Natural killer cell treated with Interleukin-12 subunit alpha and Interleukin-12 subunit beta and Interleukin-15 and Interleukin-18, amount 100 ng/mL, for 72 hours (primary cell): ENCODE measurements at regions not wholly inside any gene's neighbourhood (a gene's known extent, or its start where the extent isn't known, plus 50 kb on each side); places are given as distances from the start of the nearest gene placed in this dataset.
"Not testable (repeated sequence)": the region's sequence is repeated elsewhere in the genome, so short reads cannot be mapped to it uniquely, and the experiment has no call there.

ENCODE experiments used
- ATAC-seq, 2 donors: fragments of 150-1000 bp; cut with Tn5 transposase in 1 of 2; sonication (Bioruptor Pico), chemical (Tn5 transposase) in 1 of 2; 2 replicates each; pipeline ENCODE4 v1.10.0; 2021
- DNase-seq: peaks from one replicate; pipeline ENCODE4 v3.0.0; 2022; ENCODE audit warnings: low spot score
- H3K27ac Mint-ChIP-seq, 2 donors: 1 replicate in 1 of 2; 2 replicates in 1 of 2; pipeline ENCODE4 v1.8.0; 2022; ENCODE audit warnings: mixed read lengths in 2 of 2, mild to moderate bottlenecking in 1 of 2, moderate library complexity in 1 of 2
- H3K27me3 Mint-ChIP-seq, 2 donors: 1 replicate in 1 of 2; 2 replicates in 1 of 2; pipeline ENCODE4 v1.8.0; 2022; ENCODE audit warnings: mixed read lengths in 2 of 2
- H3K36me3 Mint-ChIP-seq: one replicate; pipeline ENCODE4 v1.8.0; 2022; ENCODE audit warnings: mixed read lengths
- H3K4me1 Mint-ChIP-seq, 2 donors: 1 replicate in 1 of 2; 2 replicates in 1 of 2; pipeline ENCODE4 v1.8.0; 2022; ENCODE audit warnings: low read depth in 2 of 2, mixed read lengths in 2 of 2, mild to moderate bottlenecking in 1 of 2
- H3K4me3 Mint-ChIP-seq: one replicate; pipeline ENCODE4 v1.8.0; 2022; ENCODE audit warnings: mixed read lengths
- H3K9me3 Mint-ChIP-seq: 2 replicates; pipeline ENCODE4 v1.8.0; 2022; ENCODE audit warnings: mixed read lengths

- Mint-ChIP-seq H3K27ac (no peak overlapping the region), H3K36me3 (peaks cover 5% of the 10 kb centered on the region), H3K4me1 (peaks cover 0 to 6% of the 10 kb centered on the region in 2 donors), H3K9me3 (peaks cover 11% of the 10 kb centered on the region), H3K4me3 (no peak overlapping the region), H3K27me3 (peaks cover 13 to 38% of the 10 kb centered on the region in 2 donors)
- DNase-seq (no peak), ATAC-seq (no peak)
These were observed 125.9 kb upstream of the SHH start for GRCh38 chr7:155938129-155938528.

GRCh38 chr7:155935726-155936125, 123.5 kb upstream of the SHH start:
- Mint-ChIP-seq H3K27ac (no peak overlapping the region), H3K9me3 (peaks cover 11% of the 10 kb centered on the region), H3K36me3 (peaks cover 5% of the 10 kb centered on the region), H3K27me3 (peaks cover 11 to 38% of the 10 kb centered on the region in 2 donors), H3K4me1 (peaks cover 0 to 6% of the 10 kb centered on the region in 2 donors), H3K4me3 (no peak overlapping the region)
- ATAC-seq (no peak), DNase-seq (no peak)

- Mint-ChIP-seq H3K4me1 (peaks cover 0 to 6% of the 10 kb centered on the region in 2 donors), H3K4me3 (no peak overlapping the region), H3K36me3 (peaks cover 5% of the 10 kb centered on the region), H3K27ac (no peak overlapping the region), H3K9me3 (peaks cover 11% of the 10 kb centered on the region), H3K27me3 (peaks cover 11 to 32% of the 10 kb centered on the region in 2 donors)
- DNase-seq (no peak), ATAC-seq (no peak)
These were observed 122.8 kb upstream of the SHH start for GRCh38 chr7:155935005-155935557.

- DNase-seq, H3K4me3 Mint-ChIP-seq, H3K27ac Mint-ChIP-seq, H3K36me3 Mint-ChIP-seq, ATAC-seq, H3K4me1 Mint-ChIP-seq, H3K27me3 Mint-ChIP-seq: not testable (repeated sequence)
- H3K9me3 Mint-ChIP-seq, result peaks cover 11% of the 10 kb centered on the region
These were observed 120.1 kb upstream of the SHH start for GRCh38 chr7:155932324-155932723.

GRCh38 chr7:155931396-155932085, 119.3 kb upstream of the SHH start:
- ATAC-seq (no peak), DNase-seq (no peak)
- peaks cover 0 to 2% of the 10 kb centered on the region in 2 donors for H3K27me3 Mint-ChIP-seq
- H3K27ac Mint-ChIP-seq, result no peak overlapping the region
- H3K36me3 Mint-ChIP-seq, result no peaks in the 10 kb centered on the region
- no peak overlapping the region for H3K4me3 Mint-ChIP-seq
- H3K4me1 Mint-ChIP-seq, result peaks cover 0 to 6% of the 10 kb centered on the region in 2 donors
- H3K9me3 Mint-ChIP-seq, result peaks cover 11% of the 10 kb centered on the region

GRCh38 chr7:155930527-155930926, 118.3 kb upstream of the SHH start:
- DNase-seq (no peak), ATAC-seq (no peak)
- peaks cover 11% of the 10 kb centered on the region for H3K9me3 Mint-ChIP-seq
- H3K36me3 Mint-ChIP-seq, result no peaks in the 10 kb centered on the region
- H3K27me3 Mint-ChIP-seq, result peaks cover 0 to 2% of the 10 kb centered on the region in 2 donors
- no peak overlapping the region for H3K27ac Mint-ChIP-seq
- no peak overlapping the region for H3K4me3 Mint-ChIP-seq
- peaks cover 0 to 6% of the 10 kb centered on the region in 2 donors for H3K4me1 Mint-ChIP-seq

GRCh38 chr7:155930061-155930460, 117.8 kb upstream of the SHH start:
- Mint-ChIP-seq H3K27me3 (peaks cover 0 to 2% of the 10 kb centered on the region in 2 donors), H3K27ac (no peak overlapping the region), H3K4me3 (no peak overlapping the region), H3K36me3 (no peaks in the 10 kb centered on the region), H3K4me1 (peaks cover 0 to 4% of the 10 kb centered on the region in 2 donors), H3K9me3 (peaks cover 9% of the 10 kb centered on the region)
- no peak for ATAC-seq
- DNase-seq, result no peak

GRCh38 chr7:155928583-155928982, 116.3 kb upstream of the SHH start:
- Mint-ChIP-seq H3K27me3 (peaks cover 0 to 2% of the 10 kb centered on the region in 2 donors), H3K4me3 (no peak overlapping the region), H3K4me1 (no peaks in the 10 kb centered on the region), H3K9me3 (no peaks in the 10 kb centered on the region), H3K36me3 (no peaks in the 10 kb centered on the region), H3K27ac (no peak overlapping the region)
- ATAC-seq (no peak), DNase-seq (no peak)

GRCh38 chr7:155927905-155928304, 115.6 kb upstream of the SHH start:
- no peak overlapping the region for H3K27ac Mint-ChIP-seq
- no peak overlapping the region for H3K4me3 Mint-ChIP-seq
- ATAC-seq, result no peak
- peaks cover 0 to 2% of the 10 kb centered on the region in 2 donors for H3K27me3 Mint-ChIP-seq
- H3K36me3 Mint-ChIP-seq, result no peaks in the 10 kb centered on the region
- DNase-seq, result no peak
- no peaks in the 10 kb centered on the region for H3K4me1 Mint-ChIP-seq
- H3K9me3 Mint-ChIP-seq, result no peaks in the 10 kb centered on the region

- no peak for ATAC-seq
- Mint-ChIP-seq H3K4me1 (no peaks in the 10 kb centered on the region), H3K36me3 (no peaks in the 10 kb centered on the region), H3K9me3 (no peaks in the 10 kb centered on the region), H3K27me3 (peaks cover 0 to 2% of the 10 kb centered on the region in 2 donors), H3K4me3 (no peak overlapping the region), H3K27ac (no peak overlapping the region)
- no peak for DNase-seq
These were observed 113.4 kb upstream of the SHH start for GRCh38 chr7:155925682-155926081.

- Mint-ChIP-seq H3K4me1 (no peaks in the 10 kb centered on the region), H3K27ac (no peak overlapping the region), H3K27me3 (peaks cover 3 to 7% of the 10 kb centered on the region in 2 donors), H3K4me3 (no peak overlapping the region), H3K36me3 (no peaks in the 10 kb centered on the region), H3K9me3 (peaks cover 5% of the 10 kb centered on the region)
- DNase-seq (no peak), ATAC-seq (no peak)
These were observed 110.0 kb upstream of the SHH start for GRCh38 chr7:155922067-155922816.

GRCh38 chr7:155921804-155922066, 109.5 kb upstream of the SHH start:
- Mint-ChIP-seq H3K9me3 (peaks cover 5% of the 10 kb centered on the region), H3K27ac (no peak overlapping the region), H3K27me3 (peaks cover 3 to 7% of the 10 kb centered on the region in 2 donors), H3K36me3 (no peaks in the 10 kb centered on the region), H3K4me1 (no peaks in the 10 kb centered on the region), H3K4me3 (no peak overlapping the region)
- DNase-seq (no peak), ATAC-seq (no peak)

- no peak overlapping the region for H3K27ac Mint-ChIP-seq
- H3K36me3 Mint-ChIP-seq, result no peaks in the 10 kb centered on the region
- H3K9me3 Mint-ChIP-seq, result peaks cover 5% of the 10 kb centered on the region
- ATAC-seq, result no peak
- no peak overlapping the region for H3K4me3 Mint-ChIP-seq
- no peak for DNase-seq
- H3K4me1 Mint-ChIP-seq, result no peaks in the 10 kb centered on the region
- H3K27me3 Mint-ChIP-seq, result peaks cover 3 to 7% of the 10 kb centered on the region in 2 donors
These were observed 109.0 kb upstream of the SHH start for GRCh38 chr7:155921086-155921803.

GRCh38 chr7:155920068-155920461, 107.8 kb upstream of the SHH start:
- Mint-ChIP-seq H3K9me3 (peaks cover 5% of the 10 kb centered on the region), H3K4me1 (no peaks in the 10 kb centered on the region), H3K4me3 (no peak overlapping the region), H3K27ac (no peak overlapping the region), H3K27me3 (peaks cover 3 to 7% of the 10 kb centered on the region in 2 donors), H3K36me3 (no peaks in the 10 kb centered on the region)
- ATAC-seq (peak in 1 of 2 donors; percentile 28), DNase-seq (no peak)
